Colonic mucosa (tissue), 4 donors: ENCODE measurements at regions not wholly inside any gene's neighbourhood (a gene's known extent, or its start where the extent isn't known, plus 50 kb on each side); places are given as distances from the start of the nearest gene placed in this dataset.

Experiments used
- DNase-seq: peaks from one replicate; pipeline ENCODE4 v3.0.0-alpha.2; 2020
- H3K27ac ChIP-seq: fragments of 200-600 bp; one replicate; pipeline ENCODE4 v1.8.0; 2021
- H3K27me3 ChIP-seq: fragments of 200-600 bp; one replicate; pipeline ENCODE4 v1.8.0; 2021
- H3K36me3 ChIP-seq: fragments of 200-600 bp; one replicate; pipeline ENCODE4 v1.8.0; 2021
- H3K4me1 ChIP-seq: fragments of 200-600 bp; one replicate; pipeline ENCODE4 v1.8.0; 2021; ENCODE audit warnings: mild to moderate bottlenecking
- H3K4me3 ChIP-seq: fragments of 200-600 bp; one replicate; pipeline ENCODE4 v1.8.0; 2021
- H3K9ac ChIP-seq, 2 donors: one replicate each; pipeline ENCODE4 v1.7.0; 2013; ENCODE audit warnings: control low read depth in 2 of 2, low read depth in 2 of 2, low read length in 2 of 2
- H3K9me3 ChIP-seq: fragments of 200-600 bp; one replicate; pipeline ENCODE4 v1.8.0; 2021
- intact Hi-C: fragments of 100-400 bp; cut with DNase I; formaldehyde crosslinking; loops from one replicate; pipeline ENCODE4 v1.14.1; 2022
- TF ChIP-seq, protein P1 (sequence below): fragments of 200-600 bp; IDR thresholded peaks from one replicate; pipeline ENCODE4 v1.8.0; 2022; ENCODE audit warnings: antibody characterized with exemption, mild to moderate bottlenecking
- donor health status: healthy.
- donor health status: DM: no; HTN: no; CAD: no.
- donor health status: DM: no; HTN: no; CAD: no.

DNA sequence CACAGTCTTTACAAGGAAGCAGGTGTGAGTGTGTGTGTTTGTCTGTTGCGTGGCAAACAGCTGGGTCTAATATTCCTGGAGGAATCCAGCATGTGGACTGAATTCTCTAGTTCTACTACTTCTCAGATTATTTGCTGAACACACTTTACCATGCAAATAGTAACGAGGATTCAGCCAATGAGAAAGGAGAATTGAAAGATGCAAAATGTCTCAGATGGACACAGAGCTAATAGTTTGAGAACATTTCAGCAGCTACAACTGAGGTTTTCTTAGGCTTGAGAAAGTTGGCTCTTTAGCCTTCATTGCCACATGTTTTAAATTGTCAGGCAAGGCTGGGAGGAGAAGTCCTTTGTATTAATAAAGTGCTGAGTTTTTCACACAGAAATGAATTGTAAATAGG, 568.0 kb upstream of the MDFIC2 start:
- Histone ChIP-seq H3K4me3 (no peak overlapping the region), H3K27ac (no peak overlapping the region), H3K36me3 (no peaks in the 10 kb centered on the region), H3K27me3 (no peaks in the 10 kb centered on the region), H3K9ac (no peak overlapping the region), H3K9me3 (no peaks in the 10 kb centered on the region), H3K4me1 (no peaks in the 10 kb centered on the region)
- no peak for DNase-seq
- intact Hi-C loops: no loop called here
- TF ChIP-seq, protein P1, sequence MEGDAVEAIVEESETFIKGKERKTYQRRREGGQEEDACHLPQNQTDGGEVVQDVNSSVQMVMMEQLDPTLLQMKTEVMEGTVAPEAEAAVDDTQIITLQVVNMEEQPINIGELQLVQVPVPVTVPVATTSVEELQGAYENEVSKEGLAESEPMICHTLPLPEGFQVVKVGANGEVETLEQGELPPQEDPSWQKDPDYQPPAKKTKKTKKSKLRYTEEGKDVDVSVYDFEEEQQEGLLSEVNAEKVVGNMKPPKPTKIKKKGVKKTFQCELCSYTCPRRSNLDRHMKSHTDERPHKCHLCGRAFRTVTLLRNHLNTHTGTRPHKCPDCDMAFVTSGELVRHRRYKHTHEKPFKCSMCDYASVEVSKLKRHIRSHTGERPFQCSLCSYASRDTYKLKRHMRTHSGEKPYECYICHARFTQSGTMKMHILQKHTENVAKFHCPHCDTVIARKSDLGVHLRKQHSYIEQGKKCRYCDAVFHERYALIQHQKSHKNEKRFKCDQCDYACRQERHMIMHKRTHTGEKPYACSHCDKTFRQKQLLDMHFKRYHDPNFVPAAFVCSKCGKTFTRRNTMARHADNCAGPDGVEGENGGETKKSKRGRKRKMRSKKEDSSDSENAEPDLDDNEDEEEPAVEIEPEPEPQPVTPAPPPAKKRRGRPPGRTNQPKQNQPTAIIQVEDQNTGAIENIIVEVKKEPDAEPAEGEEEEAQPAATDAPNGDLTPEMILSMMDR: no peak

DNA sequence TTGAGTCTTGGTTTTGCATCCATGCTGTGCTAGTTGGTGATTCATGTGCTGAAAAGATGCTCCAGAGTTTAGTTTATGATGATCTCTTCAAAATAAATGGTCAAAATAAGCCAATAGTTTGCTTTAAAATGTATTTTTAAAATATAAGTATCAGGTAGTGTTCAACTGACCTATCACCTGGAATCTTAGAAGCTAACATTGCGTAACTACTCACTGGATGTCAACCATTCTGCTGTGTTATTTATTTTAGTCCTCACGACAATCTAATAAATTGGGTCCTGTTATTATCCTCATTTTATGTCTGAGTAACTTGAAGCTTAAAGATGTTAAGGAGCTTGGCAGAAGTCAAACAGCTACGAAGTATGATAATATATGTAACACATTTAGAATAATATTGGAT, 563.7 kb upstream of the MDFIC2 start:
- no peak for DNase-seq
- no peaks in the 10 kb centered on the region for H3K4me1 ChIP-seq
- no peaks in the 10 kb centered on the region for H3K27me3 ChIP-seq
- no peak overlapping the region for H3K4me3 ChIP-seq
- no peaks in the 10 kb centered on the region for H3K36me3 ChIP-seq
- TF ChIP-seq, protein P1: no peak
- H3K27ac ChIP-seq: no peak overlapping the region
- no peaks in the 10 kb centered on the region for H3K9me3 ChIP-seq
- no peak overlapping the region for H3K9ac ChIP-seq
- intact Hi-C loops: no loop called here

DNA sequence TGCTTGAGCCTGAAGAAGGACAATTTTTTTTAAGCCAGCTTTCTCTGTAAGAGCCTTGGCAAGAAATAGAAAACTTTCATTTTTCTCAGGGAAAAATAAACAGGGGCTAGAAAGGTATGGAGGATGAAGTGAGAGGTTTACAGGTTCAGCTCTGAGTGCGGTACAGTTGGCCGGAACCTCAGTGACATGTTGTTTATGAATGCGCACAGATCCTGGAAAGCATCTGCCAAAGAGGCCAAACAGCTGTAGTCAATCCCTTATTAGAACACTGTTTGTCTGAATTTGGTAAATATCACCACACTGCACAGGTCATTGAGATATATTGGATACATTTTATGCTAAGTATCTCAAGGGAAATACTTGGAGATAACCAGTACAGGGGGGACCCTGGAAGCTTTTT, 561.8 kb upstream of the MDFIC2 start:
- no peak overlapping the region for H3K27ac ChIP-seq
- no peak overlapping the region for H3K4me3 ChIP-seq
- no peaks in the 10 kb centered on the region for H3K27me3 ChIP-seq
- H3K36me3 ChIP-seq: no peaks in the 10 kb centered on the region
- intact Hi-C loops: no loop called here
- DNase-seq: no peak
- H3K9ac ChIP-seq: no peak overlapping the region
- no peaks in the 10 kb centered on the region for H3K4me1 ChIP-seq
- TF ChIP-seq, protein P1: no peak
- H3K9me3 ChIP-seq: no peaks in the 10 kb centered on the region

DNA sequence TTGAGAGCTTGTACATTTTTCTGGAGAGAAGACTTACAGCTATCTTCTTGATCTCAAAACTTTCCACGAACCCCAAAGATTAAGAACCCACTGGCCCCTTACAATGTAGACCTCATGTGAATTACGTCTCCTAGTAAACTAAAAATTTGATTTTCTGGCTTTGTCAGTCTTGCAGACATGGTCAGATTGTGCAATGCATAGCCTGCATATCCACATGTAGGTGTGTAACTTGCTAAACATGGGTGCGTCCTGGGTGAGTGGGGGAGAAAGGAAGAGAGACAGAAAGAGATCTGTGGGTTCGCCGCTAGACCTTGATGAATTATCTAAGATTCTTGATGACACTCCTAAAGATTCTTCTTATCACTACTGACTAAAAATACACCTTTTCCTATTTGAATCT, 561.2 kb upstream of the MDFIC2 start:
- H3K9me3 ChIP-seq: no peaks in the 10 kb centered on the region
- H3K27me3 ChIP-seq: no peaks in the 10 kb centered on the region
- no peak overlapping the region for H3K9ac ChIP-seq
- no peak for DNase-seq
- no peaks in the 10 kb centered on the region for H3K36me3 ChIP-seq
- H3K27ac ChIP-seq: no peak overlapping the region
- H3K4me3 ChIP-seq: no peak overlapping the region
- intact Hi-C loops: no loop called here
- TF ChIP-seq, protein P1: no peak
- no peaks in the 10 kb centered on the region for H3K4me1 ChIP-seq

DNA sequence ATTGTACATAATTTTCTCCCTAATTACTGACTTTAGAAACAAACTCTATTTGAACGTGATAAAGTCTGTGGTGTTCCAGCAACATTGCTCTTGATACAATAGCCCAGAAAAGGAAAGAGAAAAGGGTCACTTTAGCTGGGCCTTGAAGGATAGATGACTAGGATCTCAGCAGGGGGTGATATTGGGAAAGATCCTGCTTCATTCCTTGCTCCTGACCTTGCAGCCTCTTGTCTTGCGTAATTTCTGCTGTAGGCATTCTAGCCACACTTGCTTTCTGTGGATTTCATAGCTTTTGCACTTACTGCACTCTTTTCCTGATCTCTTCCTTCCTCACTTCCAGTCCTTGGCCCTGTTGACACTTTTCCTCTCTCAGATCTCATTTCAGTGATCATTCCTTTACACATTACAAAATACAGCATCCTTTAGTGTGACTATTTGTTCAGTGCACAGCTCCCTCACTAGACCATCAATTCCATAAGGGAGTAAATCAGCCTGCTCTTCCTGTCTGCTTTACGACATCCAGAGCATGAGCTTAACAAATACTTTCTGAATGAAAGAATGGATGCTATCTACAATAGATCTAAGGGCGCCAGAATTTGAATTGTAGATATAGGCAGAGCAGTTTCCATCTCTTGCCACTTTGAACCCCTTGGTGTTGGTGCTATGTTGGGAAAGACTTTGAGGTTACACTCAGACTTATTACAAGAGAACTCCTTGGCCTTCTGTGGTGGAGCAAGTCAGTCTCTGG, 559.6 kb upstream of the MDFIC2 start:
- intact Hi-C loops: no loop called here
- Histone ChIP-seq H3K4me3 (no peak overlapping the region), H3K27ac (no peak overlapping the region), H3K4me1 (no peaks in the 10 kb centered on the region), H3K27me3 (no peaks in the 10 kb centered on the region), H3K36me3 (no peaks in the 10 kb centered on the region), H3K9me3 (no peaks in the 10 kb centered on the region), H3K9ac (no peak overlapping the region)
- no peak for DNase-seq
- TF ChIP-seq, protein P1: no peak
